Adrenal gland (tissue), 9 donors: ENCODE measurements at regions not wholly inside any gene's neighbourhood (a gene's known extent, or its start where the extent isn't known, plus 50 kb on each side); places are given as distances from the start of the nearest gene placed in this dataset.
A peak's percentile ranks its signal among the peaks of the same experiment; 100 is the strongest.
"Not testable (repeated sequence)": the region's sequence is repeated elsewhere in the genome, so short reads cannot be mapped to it uniquely, and the experiment has no call there.

ENCODE experiments used
- DNase-seq, 7 donors: peaks; one replicate each; pipeline ENCODE4 v3.0.0-alpha.2; 2019 to 2020
- H3K27ac ChIP-seq, 5 donors: fragments of 200-600 bp; sonication (generic) in 4 of 5; 1 replicate in 3 of 5; 2 replicates in 2 of 5; pipeline versions ENCODE4 v1.5.1 to v1.8.0; 2016 to 2020; ENCODE audit warnings: mild to moderate bottlenecking in 1 of 5
- H3K27me3 ChIP-seq: fragments of 200-600 bp; 2 replicates; pipeline ENCODE4 v1.8.0; 2021
- H3K36me3 ChIP-seq, 2 donors: fragments of 200-600 bp; replicated peaks in 1 of 2; 1 replicate in 1 of 2; 2 replicates in 1 of 2; pipeline versions ENCODE4 v1.5.1 to v1.8.0; 2018 to 2022
- H3K4me1 ChIP-seq, 2 donors: fragments of 200-600 bp; replicated peaks in 1 of 2; 1 replicate in 1 of 2; 2 replicates in 1 of 2; pipeline versions ENCODE4 v1.5.1 to v1.8.0; 2018 to 2021
- H3K4me3 ChIP-seq, 4 donors: fragments of 200-600 bp; sonication (generic) in 3 of 4; one replicate each; pipeline ENCODE4 v1.5.1; 2016 to 2018
- H3K9me3 ChIP-seq, 3 donors: fragments of 200-600 bp; sonication (generic) in 1 of 3; replicated peaks in 1 of 3; 1 replicate in 2 of 3; 2 replicates in 1 of 3; pipeline versions ENCODE4 v1.5.1 to v1.8.0; 2016 to 2021
- CTCF ChIP-seq, 6 experiments: fragments of 450-650 bp in 4 of 6; fragments of 200-600 bp in 2 of 6; sonication (generic) in 1 of 6; IDR thresholded peaks; 1 replicate in 5 of 6; 2 replicates in 1 of 6; pipeline versions ENCODE4 v1.5.1 to v1.8.0; 2016 to 2021; ENCODE audit warnings: antibody characterized with exemption in 6 of 6, mild to moderate bottlenecking in 2 of 6, moderate library complexity in 1 of 6
- POLR2A ChIP-seq, 2 donors: fragments of 450-650 bp; IDR thresholded peaks; one replicate each; pipeline ENCODE4 v1.6.1; 2017; ENCODE audit warnings: antibody characterized with exemption in 2 of 2, mild to moderate bottlenecking in 2 of 2, moderate library complexity in 1 of 2
- WGBS, 4 donors: extraction: QIAGEN DNeasy Blood & Tissue Kit in 2 of 4; methylation state at CpG; one replicate each; pipeline versions ENCODE4 v1.1.5 to v1.1.7; 2013 to 2017; 5-methylcytosine and 5-hydroxymethylcytosine counted together
- intact Hi-C, 2 donors: fragments of 100-400 bp; cut with DNase I; formaldehyde crosslinking; loops; one replicate each; pipeline versions ENCODE4 v1.14.1 to v1.15.0; 2022 to 2023
- donor health status: healthy with polysubstance abuse.
- donor health status: Bipolar disorder and iron deficiency.
- donor health status: DM: yes; HTN: yes; CAD: no.
- donor health status: DM: no; HTN: no; CAD: no.
- donor health status: DM: no; HTN: no; CAD: no.

GRCh38 chr20:48024539-48024938 is 239.3 kb upstream of the SULF2 start:
- WGBS, 4 donors, result 65 to 87% (median 70%) methylated on average over 3 of the region's 3 CpGs
- no peak for DNase-seq
- intact Hi-C loops, result no loop called here
- Histone ChIP-seq H3K27ac (peak overlapping the region in 4 of 5 donors; percentile 43 to 96 (median 84)), H3K4me3 (no peak overlapping the region), H3K4me1 (peaks cover 0 to 13% of the 10 kb centered on the region in 2 donors), H3K36me3 (no peaks in the 10 kb centered on the region), H3K27me3 (no peaks in the 10 kb centered on the region), H3K9me3 (no peaks in the 10 kb centered on the region)
- TF ChIP-seq POLR2A (IDR thresholded peaks at IDR 0.05) (no peak), CTCF (IDR thresholded peaks at IDR 0.05) (no peak)

DNA sequence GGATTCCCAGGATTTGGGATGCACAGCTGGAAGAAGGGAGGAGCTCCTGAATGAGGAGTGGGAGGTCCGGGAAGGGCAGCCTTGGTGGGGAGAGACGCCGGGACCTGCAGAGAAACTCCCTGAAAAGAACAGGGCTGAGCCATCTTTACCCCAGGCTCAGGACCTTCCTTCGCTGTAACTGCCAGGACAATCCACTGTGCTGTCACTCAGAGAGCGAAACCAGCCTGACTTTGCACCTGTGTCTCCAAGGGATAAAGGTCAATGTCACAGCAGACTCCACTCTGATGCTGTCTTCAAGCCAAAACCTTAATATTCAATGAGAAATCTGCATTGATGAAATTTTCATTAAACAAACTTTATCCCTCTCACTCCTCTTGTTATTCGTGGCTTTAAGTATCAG is 235.4 kb upstream of the SULF2 start:
- H3K9me3 ChIP-seq, DNase-seq, H3K4me3 ChIP-seq, H3K27me3 ChIP-seq, H3K27ac ChIP-seq, intact Hi-C loops, H3K36me3 ChIP-seq, H3K4me1 ChIP-seq: not testable (repeated sequence)
- 81 to 93% (median 89%) methylated on average over 6 of the region's 6 CpGs for whole genome bisulfite sequencing, 4 donors

DNA sequence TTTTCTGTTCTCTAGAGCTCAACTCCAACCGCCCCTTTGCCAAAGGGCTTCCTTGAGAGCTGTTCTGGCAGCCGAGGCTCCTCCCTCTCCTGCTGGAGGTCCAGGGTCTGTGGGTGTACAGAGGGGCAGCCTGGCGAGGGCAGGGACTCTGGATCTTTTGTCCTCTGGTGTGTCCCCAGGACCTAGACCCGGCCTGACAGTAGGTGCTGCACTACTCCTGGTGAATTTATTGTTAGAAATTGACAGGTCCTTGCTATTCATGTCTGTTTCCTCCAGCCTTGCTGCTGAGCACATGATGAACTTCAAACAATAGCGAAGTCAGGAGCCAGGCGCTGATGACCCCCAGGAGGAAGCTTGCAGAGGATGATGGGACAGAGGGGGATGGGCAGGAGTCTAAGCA is 234.7 kb upstream of the SULF2 start:
- intact Hi-C loops, result no loop called here
- TF ChIP-seq POLR2A (IDR thresholded peaks at IDR 0.05), result no peak
- no peak for TF ChIP-seq CTCF (IDR thresholded peaks at IDR 0.05)

GRCh38 chr20:48019496-48019895 is 234.2 kb upstream of the SULF2 start:
- H3K36me3 ChIP-seq, result no peaks in the 10 kb centered on the region
- no peak overlapping the region for H3K4me3 ChIP-seq
- H3K9me3 ChIP-seq, result no peaks in the 10 kb centered on the region
- intact Hi-C loops, result no loop called here
- no peak for DNase-seq
- TF ChIP-seq CTCF (IDR thresholded peaks at IDR 0.05) (no peak), POLR2A (IDR thresholded peaks at IDR 0.05) (no peak)
- H3K27ac ChIP-seq, result no peak overlapping the region
- 79 to 86% (median 83%) methylated on average over 4 of the region's 4 CpGs for WGBS, 4 donors
- H3K4me1 ChIP-seq, result no peaks in the 10 kb centered on the region
- no peaks in the 10 kb centered on the region for H3K27me3 ChIP-seq

More for the DNA sequence above, 234.7 kb upstream of the SULF2 start:
- Histone ChIP-seq H3K27me3 (no peaks in the 10 kb centered on the region), H3K9me3 (no peaks in the 10 kb centered on the region), H3K27ac (no peak overlapping the region), H3K4me1 (peaks cover 0 to 4% of the 10 kb centered on the region in 2 donors), H3K36me3 (no peaks in the 10 kb centered on the region), H3K4me3 (no peak overlapping the region)
- no peak for DNase-seq
- 76 to 96% (median 86%) methylated on average over 5 to 6 of the region's 6 CpGs for WGBS, 4 donors

GRCh38 chr20:48018851-48019250 is 233.6 kb upstream of the SULF2 start:
- H3K4me1 ChIP-seq, H3K9me3 ChIP-seq, intact Hi-C loops, DNase-seq, H3K27me3 ChIP-seq, H3K36me3 ChIP-seq, H3K4me3 ChIP-seq, H3K27ac ChIP-seq: not testable (repeated sequence)
- WGBS, 4 donors, result 76 to 90% (median 85%) methylated on average over 6 of the region's 6 CpGs
